SIG-M5 treated with dmso at 0.1 percent for 504 hours (cell line): ENCODE measurements at regions not wholly inside any gene's neighbourhood (a gene's known extent, or its start where the extent isn't known, plus 50 kb on each side); places are given as distances from the start of the nearest gene placed in this dataset.

Experiments used
- DNase-seq: peaks from one replicate; lab custom pipeline; 2025; ENCODE audit not compliant: unreplicated experiment; lab: John Stamatoyannopoulos, UW

GRCh38 chr4:25569716-25570115 lies 85.9 kb upstream of the SLC34A2 start:
- no peak for DNase-seq

GRCh38 chr4:25575611-25576010 lies 80.0 kb upstream of the SLC34A2 start:
- DNase-seq = no peak

- DNase-seq = no peak
These were observed 77.2 kb upstream of the SLC34A2 start for GRCh38 chr4:25578432-25578831.

DNA sequence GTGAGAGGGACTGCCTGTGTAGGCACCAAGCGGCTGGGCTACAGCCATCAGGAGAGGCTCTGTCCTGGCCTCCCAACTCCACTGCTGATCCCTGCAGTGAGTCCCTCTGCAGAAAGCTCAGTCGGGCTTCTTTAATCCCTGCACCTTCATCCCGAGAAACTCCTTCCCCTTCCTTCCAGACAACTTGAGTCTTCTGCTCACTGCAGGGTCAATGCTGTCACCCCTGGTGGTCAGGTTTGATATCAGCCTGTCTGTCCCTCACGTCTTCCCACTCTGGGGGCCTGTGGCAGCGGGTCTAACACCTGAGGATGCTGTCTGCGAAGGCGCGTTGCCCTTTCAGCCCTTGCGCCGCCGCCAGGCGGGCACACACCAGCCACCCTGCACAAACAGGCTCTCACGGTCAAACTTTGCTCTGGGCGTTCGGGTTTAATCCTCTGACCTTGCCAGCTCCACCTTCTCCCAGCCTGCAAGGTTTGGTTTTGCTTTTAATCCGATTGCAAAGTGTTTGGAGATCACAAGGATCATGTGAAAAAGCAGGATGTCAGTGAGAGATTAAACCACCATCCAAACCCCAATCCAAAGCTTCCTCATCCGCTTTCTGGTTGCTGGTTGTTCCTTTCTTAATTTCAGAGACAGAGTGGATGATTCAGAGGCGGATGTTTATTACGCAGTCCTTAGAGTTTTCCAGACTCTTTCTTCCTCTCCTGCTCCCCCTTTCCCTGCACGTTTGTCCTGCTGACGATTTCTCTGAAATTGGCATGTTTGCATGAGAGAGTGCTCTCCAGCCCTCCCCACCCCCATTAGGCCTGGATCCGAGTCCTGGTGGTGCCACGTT lies 74.8 kb upstream of the SLC34A2 start:
- no peak for DNase-seq

- DNase-seq = no peak
These were observed 69.6 kb upstream of the SLC34A2 start for GRCh38 chr4:25585901-25586523.

DNA sequence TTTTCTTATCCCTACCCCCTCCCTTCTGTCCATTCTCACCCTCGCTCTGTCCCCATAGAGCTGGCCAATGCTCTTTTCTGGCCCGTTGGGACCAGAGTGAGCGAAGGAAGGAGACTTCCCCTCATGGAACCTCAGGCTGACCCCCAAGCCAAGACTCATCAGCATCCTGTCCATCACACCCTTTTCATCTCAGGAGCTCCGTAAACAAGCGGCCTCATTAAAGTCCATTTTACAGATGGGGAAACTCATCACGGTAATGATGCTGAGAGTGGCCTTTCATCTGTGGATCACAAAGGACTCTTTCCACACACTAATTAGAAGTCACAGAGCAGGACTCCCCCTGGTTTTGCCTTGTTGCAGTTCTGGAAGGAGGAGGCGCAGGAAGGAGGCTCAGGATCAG lies 67.4 kb upstream of the SLC34A2 start:
- DNase-seq = no peak

DNA sequence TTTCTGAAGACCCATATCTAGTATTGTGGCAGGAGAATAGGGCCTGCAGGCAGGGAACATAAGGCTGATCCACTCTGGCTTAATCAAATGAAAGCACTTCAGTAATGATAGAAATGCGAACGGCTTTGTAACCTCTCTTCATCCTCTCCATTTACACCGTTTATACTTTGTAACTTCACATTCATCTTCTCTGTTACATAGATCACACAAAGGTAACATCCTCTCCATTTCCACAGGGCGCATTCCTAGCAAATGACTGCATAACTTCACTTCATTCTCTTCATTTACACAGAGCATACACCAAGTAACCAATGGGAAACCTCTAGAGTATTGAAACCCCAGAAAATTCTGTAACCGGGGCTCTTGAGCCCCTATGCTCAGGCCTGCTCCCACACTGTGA lies 65.5 kb upstream of the SLC34A2 start:
- DNase-seq = no peak

DNA sequence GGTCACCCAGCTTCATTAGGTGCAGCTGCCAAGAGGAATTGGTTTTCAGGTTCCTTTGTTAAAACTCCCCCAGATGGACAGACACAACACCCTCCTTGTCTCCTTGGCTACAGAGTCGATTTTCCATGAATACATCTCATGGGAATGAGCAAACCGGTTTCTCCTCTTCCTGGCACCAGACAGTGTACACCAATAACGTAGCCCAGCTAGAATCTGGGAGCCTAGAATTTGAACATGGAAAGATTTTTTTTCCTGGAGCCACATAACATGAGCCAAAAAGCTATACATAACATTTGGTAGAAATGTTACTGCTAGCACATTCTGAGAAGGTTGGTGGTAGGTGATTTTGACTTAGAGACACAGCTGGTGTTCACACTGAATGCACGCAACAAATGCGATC lies 62.9 kb upstream of the SLC34A2 start:
- DNase-seq = no peak
